HepG2 (cell line): ENCODE measurements at regions not wholly inside any gene's neighbourhood (a gene's known extent, or its start where the extent isn't known, plus 50 kb on each side); places are given as distances from the start of the nearest gene placed in this dataset.

Source experiments
- DMAP1 ChIP-seq: IDR thresholded peaks from 2 replicates; pipeline ENCODE4 v1.6.1; 2016
- E2F2 ChIP-seq: sonication (generic); formaldehyde crosslinking; IDR thresholded peaks from 2 replicates; pipeline ENCODE4 v1.4.0; 2020; ENCODE audit warnings: missing genetic modification reagents, borderline replicate concordance
- KDM5B ChIP-seq: sonication (generic); formaldehyde crosslinking; IDR thresholded peaks from 2 replicates; pipeline ENCODE4 v1.4.0; 2020; ENCODE audit warnings: missing genetic modification reagents, mild to moderate bottlenecking, borderline replicate concordance
- MLXIP ChIP-seq: sonication (generic); formaldehyde crosslinking; IDR thresholded peaks from 2 replicates; pipeline ENCODE4 v1.9.0; 2021; ENCODE audit warnings: missing genetic modification reagents, borderline replicate concordance
- NFE2L2 ChIP-seq: fragments of 150-350 bp; IDR thresholded peaks from 2 replicates; pipeline ENCODE4 v1.6.1; 2014; ENCODE audit warnings: low read length
- SAP130 ChIP-seq: IDR thresholded peaks from 2 replicates; pipeline ENCODE4 v1.6.1; 2016; ENCODE audit warnings: low read depth
- SCMH1 ChIP-seq: sonication (generic); formaldehyde crosslinking; IDR thresholded peaks from 2 replicates; pipeline ENCODE4 v1.9.0; 2021; ENCODE audit warnings: missing genetic modification reagents, mild to moderate bottlenecking, borderline replicate concordance
- SKIL ChIP-seq: sonication (generic); formaldehyde crosslinking; IDR thresholded peaks from 2 replicates; pipeline ENCODE4 v1.8.0; 2022; ENCODE audit warnings: missing genetic modification reagents, mild to moderate bottlenecking, moderate library complexity, borderline replicate concordance
- TEAD3 ChIP-seq: optimal IDR thresholded peaks from 2 replicates; pipeline ENCODE3; 2016; ENCODE audit warnings: borderline replicate concordance
- ZBTB21 ChIP-seq: sonication (generic); formaldehyde crosslinking; IDR thresholded peaks from 2 replicates; pipeline ENCODE4 v1.4.0; 2020; ENCODE audit warnings: missing genetic modification reagents
- ZBTB43 ChIP-seq: sonication (generic); formaldehyde crosslinking; conservative IDR thresholded peaks from 2 replicates; pipeline ENCODE4 v1.4.0; 2020; ENCODE audit warnings: missing genetic modification reagents
- ZBTB49 ChIP-seq: sonication (generic); formaldehyde crosslinking; IDR thresholded peaks from 2 replicates; pipeline ENCODE4 v1.4.0; 2020; ENCODE audit warnings: missing genetic modification reagents, borderline replicate concordance
- ZFP36L1 ChIP-seq: sonication (generic); formaldehyde crosslinking; IDR thresholded peaks from 2 replicates; pipeline ENCODE4 v1.8.0; 2022; ENCODE audit warnings: mild to moderate bottlenecking, missing genetic modification reagents, moderate library complexity
- ZFP90 ChIP-seq: sonication (generic); formaldehyde crosslinking; IDR thresholded peaks from 2 replicates; pipeline ENCODE4 v1.8.0; 2022; ENCODE audit warnings: missing genetic modification reagents, mild to moderate bottlenecking, inconsistent platforms, borderline replicate concordance
- ZKSCAN5 ChIP-seq: sonication (generic); formaldehyde crosslinking; IDR thresholded peaks from 2 replicates; pipeline ENCODE4 v1.5.1; 2020; ENCODE audit warnings: mild to moderate bottlenecking, missing genetic modification reagents
- ZNF512 ChIP-seq: sonication (generic); formaldehyde crosslinking; IDR thresholded peaks from 2 replicates; pipeline ENCODE4 v1.4.0; 2020; ENCODE audit warnings: mild to moderate bottlenecking, missing genetic modification reagents
- ZNF720 ChIP-seq: sonication (generic); formaldehyde crosslinking; IDR thresholded peaks from 2 replicates; pipeline ENCODE4 v1.4.0; 2020; ENCODE audit warnings: missing genetic modification reagents
- ZNF740 ChIP-seq: sonication (generic); formaldehyde crosslinking; IDR thresholded peaks from 2 replicates; pipeline ENCODE4 v1.4.0; 2020; ENCODE audit warnings: missing genetic modification reagents

GRCh38 chr20:23232679-23233308 is 117.8 kb upstream of the NXT1 start (continued):
- no peak for TF ChIP-seq NFE2L2
- no peak for TF ChIP-seq E2F2
- TF ChIP-seq ZNF512 (CRISPR knock-in tag): no peak
- TF ChIP-seq TEAD3 (CRISPR knock-in tag): no peak
- TF ChIP-seq ZBTB49 (CRISPR knock-in tag): no peak
- no peak for TF ChIP-seq ZKSCAN5 (CRISPR knock-in tag)
- TF ChIP-seq ZFP36L1 (CRISPR knock-in tag): no peak
- TF ChIP-seq SAP130 (CRISPR knock-in tag): no peak
- TF ChIP-seq ZNF720 (CRISPR knock-in tag): no peak
- no peak for TF ChIP-seq ZFP90
- TF ChIP-seq ZBTB21 (CRISPR knock-in tag): no peak
- TF ChIP-seq ZNF740 (CRISPR knock-in tag): no peak
- no peak for TF ChIP-seq ZBTB43
- no peak for TF ChIP-seq KDM5B
- no peak for TF ChIP-seq DMAP1 (CRISPR knock-in tag)
- no peak for TF ChIP-seq SKIL (CRISPR knock-in tag)
- no peak for TF ChIP-seq MLXIP (CRISPR knock-in tag)
- TF ChIP-seq SCMH1 (CRISPR knock-in tag): no peak
